ENCODE measurements at regions not wholly inside any gene's neighbourhood (a gene's known extent, or its start where the extent isn't known, plus 50 kb on each side); places are given as distances from the start of the nearest gene placed in this dataset.

GRCh38 chr3:107124885-107125284 is 252.4 kb upstream of the CCDC54 start:
- no peak overlapping the region for H3K27ac ChIP-seq (ENCODE audit: low read depth, low read length)

DNA sequence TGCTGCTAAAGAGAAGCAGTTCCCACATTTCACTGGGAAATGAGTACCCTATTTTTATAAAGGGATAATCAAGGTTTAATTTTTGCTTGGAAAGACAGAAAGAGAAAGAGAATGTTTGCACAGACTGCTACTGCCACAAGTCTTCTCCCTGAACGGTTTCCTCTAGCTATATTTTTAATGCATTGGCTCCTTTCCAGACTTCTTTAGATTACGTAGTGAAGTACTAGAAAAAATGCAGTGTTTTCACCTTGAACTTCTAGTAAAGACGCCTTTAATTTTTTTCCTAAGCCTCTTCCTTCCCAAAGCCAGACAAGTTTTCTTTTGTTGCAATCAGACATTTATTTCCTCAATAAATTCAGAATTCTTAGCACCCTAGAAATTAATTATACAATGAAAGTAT is 248.3 kb upstream of the CCDC54 start:
- Histone ChIP-seq H3K4me3 (ENCODE audit: low read depth, low read length) (no peak overlapping the region), H3K9me3 (ENCODE audit: control insufficient read depth, insufficient read depth, low read depth, low read length) (no peaks in the 10 kb centered on the region), H3K27ac (ENCODE audit: low read depth, low read length) (no peak overlapping the region), H3K4me1 (ENCODE audit: control insufficient read depth, insufficient read depth, low read length) (peaks cover 5% of the 10 kb centered on the region; the same call in 1 of the 2 replicates), H3K27me3 (ENCODE audit: control insufficient read depth, insufficient read depth, low read length) (no peaks in the 10 kb centered on the region), H3K9ac (ENCODE audit: low read length) (no peak overlapping the region), H3K36me3 (ENCODE audit: control insufficient read depth, insufficient read depth, low read length) (no peaks in the 10 kb centered on the region)

More at GRCh38 chr3:107124885-107125284, 252.4 kb upstream of the CCDC54 start:
- no peak overlapping the region for H3K4me3 ChIP-seq (ENCODE audit: low read depth, low read length)
- no peaks in the 10 kb centered on the region for H3K36me3 ChIP-seq (ENCODE audit: control insufficient read depth, insufficient read depth, low read length)
- H3K9ac ChIP-seq (ENCODE audit: low read length), result no peak overlapping the region
- no peaks in the 10 kb centered on the region for H3K27me3 ChIP-seq (ENCODE audit: control insufficient read depth, insufficient read depth, low read length)
- peaks cover 5% of the 10 kb centered on the region; the same call in 1 of the 2 replicates for H3K4me1 ChIP-seq (ENCODE audit: control insufficient read depth, insufficient read depth, low read length)
- H3K9me3 ChIP-seq (ENCODE audit: control insufficient read depth, insufficient read depth, low read depth, low read length), result no peaks in the 10 kb centered on the region

GRCh38 chr3:107130089-107130700 is 247.0 kb upstream of the CCDC54 start:
- no peaks in the 10 kb centered on the region for H3K36me3 ChIP-seq (ENCODE audit: control insufficient read depth, insufficient read depth, low read length)
- H3K9me3 ChIP-seq (ENCODE audit: control insufficient read depth, insufficient read depth, low read depth, low read length), result no peaks in the 10 kb centered on the region
- H3K27me3 ChIP-seq (ENCODE audit: control insufficient read depth, insufficient read depth, low read length), result no peaks in the 10 kb centered on the region
- H3K4me1 ChIP-seq (ENCODE audit: control insufficient read depth, insufficient read depth, low read length), result no peaks in the 10 kb centered on the region
- H3K4me3 ChIP-seq (ENCODE audit: low read depth, low read length), result no peak overlapping the region
- no peak overlapping the region for H3K9ac ChIP-seq (ENCODE audit: low read length)
- no peak overlapping the region for H3K27ac ChIP-seq (ENCODE audit: low read depth, low read length)

GRCh38 chr3:107132674-107133073 is 244.6 kb upstream of the CCDC54 start:
- Histone ChIP-seq H3K4me3 (ENCODE audit: low read depth, low read length) (no peak overlapping the region), H3K36me3 (ENCODE audit: control insufficient read depth, insufficient read depth, low read length) (no peaks in the 10 kb centered on the region), H3K9ac (ENCODE audit: low read length) (no peak overlapping the region), H3K27me3 (ENCODE audit: control insufficient read depth, insufficient read depth, low read length) (no peaks in the 10 kb centered on the region), H3K4me1 (ENCODE audit: control insufficient read depth, insufficient read depth, low read length) (no peaks in the 10 kb centered on the region), H3K27ac (ENCODE audit: low read depth, low read length) (no peak overlapping the region), H3K9me3 (ENCODE audit: control insufficient read depth, insufficient read depth, low read depth, low read length) (no peaks in the 10 kb centered on the region)

- Histone ChIP-seq H3K4me1 (ENCODE audit: control insufficient read depth, insufficient read depth, low read length) (no peaks in the 10 kb centered on the region), H3K9me3 (ENCODE audit: control insufficient read depth, insufficient read depth, low read depth, low read length) (no peaks in the 10 kb centered on the region), H3K4me3 (ENCODE audit: low read depth, low read length) (no peak overlapping the region), H3K27ac (ENCODE audit: low read depth, low read length) (no peak overlapping the region), H3K27me3 (ENCODE audit: control insufficient read depth, insufficient read depth, low read length) (no peaks in the 10 kb centered on the region), H3K9ac (ENCODE audit: low read length) (no peak overlapping the region), H3K36me3 (ENCODE audit: control insufficient read depth, insufficient read depth, low read length) (no peaks in the 10 kb centered on the region)
Observed at GRCh38 chr3:107133891-107134290, 243.3 kb upstream of the CCDC54 start.

- H3K36me3 ChIP-seq (ENCODE audit: control insufficient read depth, insufficient read depth, low read length), result no peaks in the 10 kb centered on the region
- no peak overlapping the region for H3K27ac ChIP-seq (ENCODE audit: low read depth, low read length)
- no peak overlapping the region for H3K4me3 ChIP-seq (ENCODE audit: low read depth, low read length)
- no peaks in the 10 kb centered on the region for H3K9me3 ChIP-seq (ENCODE audit: control insufficient read depth, insufficient read depth, low read depth, low read length)
- no peak overlapping the region for H3K9ac ChIP-seq (ENCODE audit: low read length)
- 0 out of 2 replicates have a peak, but pooled peaks cover 7% of the 10 kb centered on the region for H3K4me1 ChIP-seq (ENCODE audit: control insufficient read depth, insufficient read depth, low read length)
- H3K27me3 ChIP-seq (ENCODE audit: control insufficient read depth, insufficient read depth, low read length), result no peaks in the 10 kb centered on the region
Observed at GRCh38 chr3:107142171-107142570, 235.1 kb upstream of the CCDC54 start.

- no peaks in the 10 kb centered on the region for H3K36me3 ChIP-seq (ENCODE audit: control insufficient read depth, insufficient read depth, low read length)
- no peak overlapping the region for H3K9ac ChIP-seq (ENCODE audit: low read length)
- no peak overlapping the region for H3K27ac ChIP-seq (ENCODE audit: low read depth, low read length)
- no peaks in the 10 kb centered on the region for H3K27me3 ChIP-seq (ENCODE audit: control insufficient read depth, insufficient read depth, low read length)
- no peaks in the 10 kb centered on the region for H3K9me3 ChIP-seq (ENCODE audit: control insufficient read depth, insufficient read depth, low read depth, low read length)
- no peak overlapping the region for H3K4me3 ChIP-seq (ENCODE audit: low read depth, low read length)
- 0 out of 2 replicates have a peak, but pooled peaks cover 7% of the 10 kb centered on the region for H3K4me1 ChIP-seq (ENCODE audit: control insufficient read depth, insufficient read depth, low read length)
Observed at GRCh38 chr3:107142786-107143575, 234.3 kb upstream of the CCDC54 start.

- Histone ChIP-seq H3K4me3 (ENCODE audit: low read depth, low read length) (no peak overlapping the region), H3K27me3 (ENCODE audit: control insufficient read depth, insufficient read depth, low read length) (no peaks in the 10 kb centered on the region), H3K4me1 (ENCODE audit: control insufficient read depth, insufficient read depth, low read length) (no peaks in the 10 kb centered on the region), H3K27ac (ENCODE audit: low read depth, low read length) (no peak overlapping the region), H3K9me3 (ENCODE audit: control insufficient read depth, insufficient read depth, low read depth, low read length) (no peaks in the 10 kb centered on the region), H3K36me3 (ENCODE audit: control insufficient read depth, insufficient read depth, low read length) (no peaks in the 10 kb centered on the region), H3K9ac (ENCODE audit: low read length) (no peak overlapping the region)
Observed at GRCh38 chr3:107150675-107151074, 226.6 kb upstream of the CCDC54 start.

DNA sequence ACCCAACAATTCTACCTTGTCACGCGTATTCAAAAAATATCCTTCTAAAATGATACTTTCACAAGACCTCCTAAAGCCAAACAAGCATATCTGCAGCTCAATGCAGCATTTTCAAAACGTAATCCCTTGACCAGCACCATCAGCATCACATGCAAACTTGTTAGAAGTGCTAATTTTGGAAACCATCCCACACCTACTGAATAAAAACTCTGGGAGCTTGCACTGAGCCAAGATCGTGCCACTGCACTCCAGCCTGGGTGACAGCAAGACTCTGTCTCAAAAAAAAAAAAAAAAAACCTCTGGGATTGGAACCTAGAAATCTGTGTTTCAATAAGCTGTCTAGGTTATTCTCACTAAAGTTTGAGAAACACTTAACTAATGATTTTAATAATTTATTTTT is 223.3 kb upstream of the CCDC54 start:
- H3K9ac ChIP-seq (ENCODE audit: low read length), result no peak overlapping the region

DNA sequence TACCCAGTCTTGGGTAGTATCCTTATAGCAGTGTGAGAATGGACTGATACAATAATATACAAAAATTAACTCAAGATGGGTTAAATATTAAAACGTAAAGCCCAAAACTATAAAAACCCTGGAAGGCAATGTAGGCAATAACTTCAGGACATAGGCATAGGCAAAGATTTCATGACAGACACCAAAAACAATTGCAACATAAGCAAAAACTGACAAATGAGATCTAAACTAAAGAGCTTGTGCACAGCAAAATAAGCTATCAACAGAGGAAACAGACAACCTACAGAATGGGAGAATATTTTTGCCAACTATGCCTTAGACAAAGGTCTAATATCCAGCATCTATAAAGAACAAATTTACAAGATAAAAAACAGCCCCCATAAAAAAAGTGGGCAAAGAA is 204.8 kb upstream of the CCDC54 start:
- no peak overlapping the region for H3K27ac ChIP-seq (ENCODE audit: low read depth, low read length)
- H3K36me3 ChIP-seq (ENCODE audit: control insufficient read depth, insufficient read depth, low read length), result no peaks in the 10 kb centered on the region
- H3K9ac ChIP-seq (ENCODE audit: low read length), result no peak overlapping the region
- no peak overlapping the region for H3K4me3 ChIP-seq (ENCODE audit: low read depth, low read length)
- H3K9me3 ChIP-seq (ENCODE audit: control insufficient read depth, insufficient read depth, low read depth, low read length), result peaks cover 46% of the 10 kb centered on the region
- H3K27me3 ChIP-seq (ENCODE audit: control insufficient read depth, insufficient read depth, low read length), result no peaks in the 10 kb centered on the region
- no peaks in the 10 kb centered on the region for H3K4me1 ChIP-seq (ENCODE audit: control insufficient read depth, insufficient read depth, low read length)

More for the DNA sequence above, 223.3 kb upstream of the CCDC54 start:
- Histone ChIP-seq H3K9me3 (ENCODE audit: control insufficient read depth, insufficient read depth, low read depth, low read length) (peaks cover 7% of the 10 kb centered on the region; the same call in 1 of the 2 replicates), H3K27me3 (ENCODE audit: control insufficient read depth, insufficient read depth, low read length) (no peaks in the 10 kb centered on the region), H3K4me1 (ENCODE audit: control insufficient read depth, insufficient read depth, low read length) (no peaks in the 10 kb centered on the region), H3K27ac (ENCODE audit: low read depth, low read length) (no peak overlapping the region), H3K4me3 (ENCODE audit: low read depth, low read length) (no peak overlapping the region), H3K36me3 (ENCODE audit: control insufficient read depth, insufficient read depth, low read length) (no peaks in the 10 kb centered on the region)

GRCh38 chr3:107184375-107184774 is 192.9 kb upstream of the CCDC54 start:
- Histone ChIP-seq H3K4me1 (ENCODE audit: control insufficient read depth, insufficient read depth, low read length) (no peaks in the 10 kb centered on the region), H3K9me3 (ENCODE audit: control insufficient read depth, insufficient read depth, low read depth, low read length) (no peaks in the 10 kb centered on the region), H3K9ac (ENCODE audit: low read length) (no peak overlapping the region), H3K27me3 (ENCODE audit: control insufficient read depth, insufficient read depth, low read length) (no peaks in the 10 kb centered on the region), H3K36me3 (ENCODE audit: control insufficient read depth, insufficient read depth, low read length) (no peaks in the 10 kb centered on the region), H3K4me3 (ENCODE audit: low read depth, low read length) (no peak overlapping the region), H3K27ac (ENCODE audit: low read depth, low read length) (no peak overlapping the region)

Data from HUES6 (cell line).